HEK293 (cell line): ENCODE measurements at regions not wholly inside any gene's neighbourhood (a gene's known extent, or its start where the extent isn't known, plus 50 kb on each side); places are given as distances from the start of the nearest gene placed in this dataset.

Source experiments
- CTCF ChIA-PET: fragments of 350-600 bp; formaldehyde crosslinking; extraction: SDS; loops from one replicate; lab custom pipeline; 2021; ENCODE audit warnings: antibody characterized with exemption; lab: Yijun Ruan, JAX
- POLR2A ChIA-PET: fragments of 300-600 bp; formaldehyde crosslinking; extraction: SDS; loops from one replicate; lab custom pipeline; 2020; ENCODE audit warnings: antibody characterized with exemption, inconsistent platforms; lab: Yijun Ruan, JAX
- H3K27ac ChIP-seq: fragments of 200-500 bp; sonication (Bioruptor generic); 2 replicates; pipeline ENCODE4 v1.5.1; 2014; ENCODE audit warnings: low read depth, low read length, control low read depth, inconsistent platforms; ENCODE audit errors: extremely low read depth
- H3K36me3 ChIP-seq, 2 experiments: fragments of 200-500 bp in 1 of 2; sonication (Bioruptor generic) in 1 of 2; 1 replicate in 1 of 2; 2 replicates in 1 of 2; pipeline ENCODE4 v1.5.1; 2014 to 2017; ENCODE audit warnings: inconsistent platforms in 2 of 2, low read length in 2 of 2; ENCODE audit not compliant: control insufficient read depth in 2 of 2, insufficient read depth in 1 of 2
- H3K4me1 ChIP-seq: fragments of 200-500 bp; sonication (Bioruptor generic); 2 replicates; pipeline ENCODE4 v1.5.1; 2014; ENCODE audit warnings: mild to moderate bottlenecking, low read length, inconsistent platforms; ENCODE audit not compliant: control insufficient read depth, insufficient read depth
- H3K4me3 ChIP-seq: 2 replicates; pipeline ENCODE4 v1.5.1; 2011; ENCODE audit warnings: low read depth, mild to moderate bottlenecking, control low read depth, low read length, moderate library complexity
- H3K9me3 ChIP-seq: fragments of 200-500 bp; sonication (Bioruptor generic); 2 replicates; pipeline ENCODE4 v1.5.1; 2014; ENCODE audit warnings: low read depth, low read length, inconsistent platforms; ENCODE audit not compliant: control insufficient read depth, insufficient read depth
- ATF2 ChIP-seq: fragments of 450-650 bp; formaldehyde crosslinking; IDR thresholded peaks from 2 replicates; pipeline ENCODE4 v1.5.1; 2016; ENCODE audit warnings: missing biosample characterization, missing genetic modification characterization, low read depth
- ELK4 ChIP-seq: IDR thresholded peaks from 2 replicates; pipeline ENCODE4 v1.6.1; 2011; ENCODE audit warnings: mild to moderate bottlenecking, low read depth, low read length, borderline replicate concordance
- FEZF1 ChIP-seq: fragments of 450-650 bp; formaldehyde crosslinking; IDR thresholded peaks from 2 replicates; pipeline ENCODE4 v1.5.1; 2016; ENCODE audit warnings: missing biosample characterization, missing genetic modification characterization
- PBX3 ChIP-seq: sonication (generic); formaldehyde crosslinking; IDR thresholded peaks from 2 replicates; pipeline ENCODE4 v1.8.1; 2022; ENCODE audit warnings: mild to moderate bottlenecking, moderate library complexity, missing genetic modification reagents
- SETDB1 ChIP-seq: IDR thresholded peaks from one replicate; pipeline ENCODE4 v1.6.1; 2017; ENCODE audit warnings: mild to moderate bottlenecking, low read length, moderate library complexity, mixed read lengths; ENCODE audit not compliant: insufficient read length
- WT1 ChIP-seq: fragments of 450-650 bp; formaldehyde crosslinking; IDR thresholded peaks from 2 replicates; pipeline ENCODE4 v1.5.1; 2016; ENCODE audit warnings: missing biosample characterization, missing genetic modification characterization
- YY2 ChIP-seq: fragments of 450-650 bp; formaldehyde crosslinking; IDR thresholded peaks from 2 replicates; pipeline ENCODE4 v1.5.1; 2016; ENCODE audit warnings: missing biosample characterization, missing genetic modification characterization
- ZBTB10 ChIP-seq: fragments of 450-650 bp; formaldehyde crosslinking; IDR thresholded peaks from 2 replicates; pipeline ENCODE4 v1.5.1; 2016; ENCODE audit warnings: missing biosample characterization, missing genetic modification characterization
- ZNF138 ChIP-seq: fragments of 450-650 bp; formaldehyde crosslinking; IDR thresholded peaks from 2 replicates; pipeline ENCODE4 v1.5.1; 2016; ENCODE audit warnings: missing biosample characterization, missing genetic modification characterization, borderline replicate concordance
- ZNF280D ChIP-seq: fragments of 450-650 bp; formaldehyde crosslinking; IDR thresholded peaks from 2 replicates; pipeline ENCODE4 v1.5.1; 2016; ENCODE audit warnings: missing biosample characterization, missing genetic modification characterization
- ZNF518A ChIP-seq: fragments of 450-650 bp; formaldehyde crosslinking; conservative IDR thresholded peaks from 2 replicates; pipeline ENCODE4 v1.5.1; 2016; ENCODE audit warnings: low read depth, missing biosample characterization, missing genetic modification characterization
- ZNF530 ChIP-seq: fragments of 450-650 bp; formaldehyde crosslinking; IDR thresholded peaks from 2 replicates; pipeline ENCODE4 v1.5.1; 2016; ENCODE audit warnings: low read depth, missing biosample characterization, missing genetic modification characterization
- ZNF571 ChIP-seq: fragments of 450-650 bp; formaldehyde crosslinking; IDR thresholded peaks from 2 replicates; pipeline ENCODE4 v1.5.0; 2017; ENCODE audit warnings: missing biosample characterization, missing genetic modification characterization

GRCh38 chr6:156164701-156165452, 612.3 kb upstream of the ARID1B start (continued):
- TF ChIP-seq SETDB1 (no peak), PBX3 (no peak), ZNF518A (no peak), ZNF571 (no peak), ZNF280D (tag by site-specific recombination) (no peak), YY2 (tag by site-specific recombination) (no peak), ZNF530 (no peak), ZNF138 (tag by site-specific recombination) (no peak), ATF2 (tag by site-specific recombination) (no peak)

GRCh38 chr6:156163311-156163710, 613.9 kb upstream of the ARID1B start:
- H3K27ac ChIP-seq = no peak overlapping the region
- ChIA-PET POLR2A (no interaction called here), CTCF (no interaction called here)
- no peaks in the 10 kb centered on the region for H3K4me1 ChIP-seq
- H3K4me3 ChIP-seq = no peak overlapping the region
- no peaks in the 10 kb centered on the region for H3K9me3 ChIP-seq
- H3K36me3 ChIP-seq = no peaks in the 10 kb centered on the region
- TF ChIP-seq FEZF1 (tag by site-specific recombination) (no peak), ZBTB10 (tag by site-specific recombination) (no peak), ZNF518A (no peak), WT1 (tag by site-specific recombination) (no peak), ELK4 (no peak)
